ENCODE measurements at regions not wholly inside any gene's neighbourhood (a gene's known extent, or its start where the extent isn't known, plus 50 kb on each side); places are given as distances from the start of the nearest gene placed in this dataset.

GRCh38 chr14:100392356-100392755 is 69.2 kb downstream of the SLC25A47 start:
- no peak for TF ChIP-seq POLR2A (IDR thresholded peaks at IDR 0.05)
- no peak for TF ChIP-seq CTCF (IDR thresholded peaks at IDR 0.05)
